ENCODE measurements at regions not wholly inside any gene's neighbourhood (a gene's known extent, or its start where the extent isn't known, plus 50 kb on each side); places are given as distances from the start of the nearest gene placed in this dataset.

GRCh38 chr9:92185096-92185495 is 69.9 kb upstream of the SPTLC1 start:
- intact Hi-C loops (cut with DNase I), result no loop called here
- H3K4me1 ChIP-seq, result no peaks in the 10 kb centered on the region
- no peaks in the 10 kb centered on the region for H3K36me3 ChIP-seq
- DNase-seq (ENCODE audit: extremely low spot score in 2 of 2), result no peak
- TF ChIP-seq POLR2AphosphoS5 (IDR thresholded peaks at IDR 0.05; ENCODE audit: insufficient read depth in 1 of 2, low read depth in 1 of 2), result no peak
- TF ChIP-seq, protein P1, sequence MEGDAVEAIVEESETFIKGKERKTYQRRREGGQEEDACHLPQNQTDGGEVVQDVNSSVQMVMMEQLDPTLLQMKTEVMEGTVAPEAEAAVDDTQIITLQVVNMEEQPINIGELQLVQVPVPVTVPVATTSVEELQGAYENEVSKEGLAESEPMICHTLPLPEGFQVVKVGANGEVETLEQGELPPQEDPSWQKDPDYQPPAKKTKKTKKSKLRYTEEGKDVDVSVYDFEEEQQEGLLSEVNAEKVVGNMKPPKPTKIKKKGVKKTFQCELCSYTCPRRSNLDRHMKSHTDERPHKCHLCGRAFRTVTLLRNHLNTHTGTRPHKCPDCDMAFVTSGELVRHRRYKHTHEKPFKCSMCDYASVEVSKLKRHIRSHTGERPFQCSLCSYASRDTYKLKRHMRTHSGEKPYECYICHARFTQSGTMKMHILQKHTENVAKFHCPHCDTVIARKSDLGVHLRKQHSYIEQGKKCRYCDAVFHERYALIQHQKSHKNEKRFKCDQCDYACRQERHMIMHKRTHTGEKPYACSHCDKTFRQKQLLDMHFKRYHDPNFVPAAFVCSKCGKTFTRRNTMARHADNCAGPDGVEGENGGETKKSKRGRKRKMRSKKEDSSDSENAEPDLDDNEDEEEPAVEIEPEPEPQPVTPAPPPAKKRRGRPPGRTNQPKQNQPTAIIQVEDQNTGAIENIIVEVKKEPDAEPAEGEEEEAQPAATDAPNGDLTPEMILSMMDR (IDR thresholded peaks at IDR 0.05), result no peak
- no peak for TF ChIP-seq POLR2A (IDR thresholded peaks at IDR 0.05)
- H3K9me3 ChIP-seq, result no peaks in the 10 kb centered on the region
- no peak overlapping the region for H3K4me3 ChIP-seq
- no peak overlapping the region for H3K27ac ChIP-seq
- H3K27me3 ChIP-seq, result no peaks in the 10 kb centered on the region

GRCh38 chr9:92184041-92184564 is 68.9 kb upstream of the SPTLC1 start:
- H3K4me1 ChIP-seq, result no peaks in the 10 kb centered on the region
- intact Hi-C loops (cut with DNase I), result no loop called here

GRCh38 chr9:92183449-92183848 is 68.2 kb upstream of the SPTLC1 start:
- Histone ChIP-seq H3K27ac (no peak overlapping the region), H3K9me3 (no peaks in the 10 kb centered on the region), H3K27me3 (no peaks in the 10 kb centered on the region), H3K4me3 (no peak overlapping the region), H3K4me1 (no peaks in the 10 kb centered on the region), H3K36me3 (no peaks in the 10 kb centered on the region)
- intact Hi-C loops (cut with DNase I), result no loop called here
- TF ChIP-seq POLR2A (IDR thresholded peaks at IDR 0.05) (no peak), POLR2AphosphoS5 (IDR thresholded peaks at IDR 0.05; ENCODE audit: insufficient read depth in 1 of 2, low read depth in 1 of 2) (no peak)
- TF ChIP-seq, protein P1 (IDR thresholded peaks at IDR 0.05), result no peak
- no peak for DNase-seq (ENCODE audit: extremely low spot score in 2 of 2)

More at GRCh38 chr9:92184041-92184564, 68.9 kb upstream of the SPTLC1 start:
- no peak overlapping the region for H3K4me3 ChIP-seq
- H3K27ac ChIP-seq, result no peak overlapping the region
- H3K27me3 ChIP-seq, result no peaks in the 10 kb centered on the region
- DNase-seq (ENCODE audit: extremely low spot score in 2 of 2), result no peak
- no peaks in the 10 kb centered on the region for H3K9me3 ChIP-seq
- TF ChIP-seq POLR2AphosphoS5 (IDR thresholded peaks at IDR 0.05; ENCODE audit: insufficient read depth in 1 of 2, low read depth in 1 of 2) (no peak), POLR2A (IDR thresholded peaks at IDR 0.05) (no peak)
- TF ChIP-seq, protein P1 (IDR thresholded peaks at IDR 0.05), result no peak
- no peaks in the 10 kb centered on the region for H3K36me3 ChIP-seq

- Histone ChIP-seq H3K4me1 (no peaks in the 10 kb centered on the region), H3K36me3 (no peaks in the 10 kb centered on the region), H3K27ac (no peak overlapping the region), H3K27me3 (no peaks in the 10 kb centered on the region), H3K4me3 (no peak overlapping the region), H3K9me3 (no peaks in the 10 kb centered on the region)
- TF ChIP-seq POLR2AphosphoS5 (IDR thresholded peaks at IDR 0.05; ENCODE audit: insufficient read depth in 1 of 2, low read depth in 1 of 2), result no peak
- DNase-seq (ENCODE audit: extremely low spot score in 2 of 2), result no peak
- intact Hi-C loops (cut with DNase I), result no loop called here
Measured at GRCh38 chr9:92181296-92181695, 66.1 kb upstream of the SPTLC1 start.

DNA sequence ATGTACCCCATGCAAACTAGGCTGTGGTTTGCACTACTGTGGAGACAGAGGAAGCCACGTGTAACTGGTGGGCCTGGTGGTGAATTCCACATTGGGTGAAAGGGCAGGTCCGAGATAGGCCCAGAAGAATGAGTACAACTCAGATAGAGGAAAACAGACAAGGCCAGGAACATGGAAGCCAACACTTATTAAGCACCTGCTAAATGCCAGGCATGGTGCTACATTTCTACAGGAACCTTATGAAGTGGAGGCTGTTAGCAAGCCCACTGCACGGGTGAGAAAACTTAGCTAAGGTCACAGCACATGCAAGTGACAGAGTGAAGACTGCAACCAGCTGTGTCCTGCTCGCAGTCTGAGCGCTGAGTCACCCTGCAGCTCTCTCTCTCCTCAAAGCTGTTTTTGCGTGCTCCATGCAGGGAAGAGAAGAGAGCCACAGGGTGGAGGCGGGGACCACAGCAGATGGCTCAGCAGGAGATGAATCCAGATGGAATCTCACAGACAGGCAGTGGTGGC is 65.5 kb upstream of the SPTLC1 start:
- H3K9me3 ChIP-seq, result no peaks in the 10 kb centered on the region
- H3K4me1 ChIP-seq, result no peaks in the 10 kb centered on the region
- H3K27me3 ChIP-seq, result no peaks in the 10 kb centered on the region
- no peak for DNase-seq (ENCODE audit: extremely low spot score in 2 of 2)
- TF ChIP-seq, protein P1 (IDR thresholded peaks at IDR 0.05), result no peak
- TF ChIP-seq POLR2AphosphoS5 (IDR thresholded peaks at IDR 0.05; ENCODE audit: insufficient read depth in 1 of 2, low read depth in 1 of 2), result no peak
- TF ChIP-seq POLR2A (IDR thresholded peaks at IDR 0.05), result no peak
- no peak overlapping the region for H3K27ac ChIP-seq
- no peak overlapping the region for H3K4me3 ChIP-seq
- no peaks in the 10 kb centered on the region for H3K36me3 ChIP-seq
- intact Hi-C loops (cut with DNase I), result no loop called here

Data from vagina (tissue), 2 donors.